Trophoblast cell (in vitro differentiated cells and primary cell): ENCODE measurements at regions not wholly inside any gene's neighbourhood (a gene's known extent, or its start where the extent isn't known, plus 50 kb on each side); places are given as distances from the start of the nearest gene placed in this dataset.

ENCODE experiments used
- DNase-seq, 2 donors: peaks; one replicate each; pipeline ENCODE4 v3.0.0-alpha.2; 2016
- H2AFZ ChIP-seq: 2 replicates; pipeline ENCODE4 v1.6.1; 2013; ENCODE audit warnings: low read length, moderate library complexity, mild to moderate bottlenecking; ENCODE audit not compliant: insufficient read depth, poor library complexity
- H2AK5ac ChIP-seq: 2 replicates; pipeline ENCODE4 v1.6.1; 2013; ENCODE audit warnings: mild to moderate bottlenecking, low read length
- H2BK120ac ChIP-seq: 2 replicates; pipeline ENCODE4 v1.6.1; 2013; ENCODE audit warnings: low read length, mild to moderate bottlenecking, moderate library complexity; ENCODE audit not compliant: insufficient read depth, poor library complexity
- H2BK12ac ChIP-seq: 2 replicates; pipeline ENCODE4 v1.6.1; 2013; ENCODE audit warnings: mild to moderate bottlenecking, low read length, moderate library complexity
- H2BK5ac ChIP-seq: 2 replicates; pipeline ENCODE4 v1.6.1; 2013; ENCODE audit warnings: low read length, low read depth, moderate library complexity, mild to moderate bottlenecking; ENCODE audit not compliant: poor library complexity
- H3K14ac ChIP-seq: 2 replicates; pipeline ENCODE4 v1.6.1; 2013; ENCODE audit warnings: mild to moderate bottlenecking, low read length
- H3K18ac ChIP-seq: 2 replicates; pipeline ENCODE4 v1.6.1; 2013; ENCODE audit warnings: mild to moderate bottlenecking, low read length
- H3K23ac ChIP-seq: 2 replicates; pipeline ENCODE4 v1.6.1; 2013; ENCODE audit warnings: low read length
- H3K27ac ChIP-seq: 2 replicates; pipeline ENCODE4 v1.5.1; 2013; ENCODE audit warnings: low read depth, mild to moderate bottlenecking, inconsistent platforms, low read length, moderate library complexity
- H3K27me3 ChIP-seq: 2 replicates; pipeline ENCODE4 v1.6.1; 2013; ENCODE audit warnings: inconsistent platforms, mild to moderate bottlenecking, low read length, moderate library complexity; ENCODE audit not compliant: insufficient read depth
- H3K36me3 ChIP-seq, 2 experiments: 1 replicate in 1 of 2; 2 replicates in 1 of 2; pipeline ENCODE4 v1.6.1; 2013; ENCODE audit warnings: low read length in 2 of 2, mild to moderate bottlenecking in 2 of 2, moderate library complexity in 1 of 2; ENCODE audit not compliant: insufficient read depth in 2 of 2, control insufficient read depth in 1 of 2
- H3K4ac ChIP-seq: 2 replicates; pipeline ENCODE4 v1.6.1; 2013; ENCODE audit warnings: low read depth, mild to moderate bottlenecking, low read length, moderate library complexity
- H3K4me1 ChIP-seq, 2 experiments: 1 replicate in 1 of 2; 2 replicates in 1 of 2; pipeline ENCODE4 v1.6.1; 2013; ENCODE audit warnings: low read length in 2 of 2, mild to moderate bottlenecking in 2 of 2, moderate library complexity in 1 of 2; ENCODE audit not compliant: insufficient read depth in 2 of 2, control insufficient read depth in 1 of 2
- H3K4me2 ChIP-seq: 2 replicates; pipeline ENCODE4 v1.6.1; 2013; ENCODE audit warnings: inconsistent platforms, mild to moderate bottlenecking, low read length, moderate library complexity
- H3K4me3 ChIP-seq: 2 replicates; pipeline ENCODE4 v1.5.1; 2013; ENCODE audit warnings: mild to moderate bottlenecking, low read depth, low read length, inconsistent platforms
- H3K79me1 ChIP-seq: one replicate; pipeline ENCODE4 v1.6.1; 2013; ENCODE audit warnings: low read length
- H3K79me2 ChIP-seq: 2 replicates; pipeline ENCODE4 v1.6.1; 2013; ENCODE audit warnings: low read length, mild to moderate bottlenecking; ENCODE audit not compliant: control insufficient read depth, insufficient read depth, poor library complexity
- H3K9ac ChIP-seq: 2 replicates; pipeline ENCODE4 v1.6.1; 2013; ENCODE audit warnings: mild to moderate bottlenecking, low read length
- H3K9me3 ChIP-seq: 2 replicates; pipeline ENCODE4 v1.6.1; 2013; ENCODE audit warnings: low read depth, mild to moderate bottlenecking, control low read depth, inconsistent platforms, low read length; ENCODE audit not compliant: insufficient read depth
- H4K12ac ChIP-seq: 2 replicates; pipeline ENCODE4 v1.6.1; 2013; ENCODE audit warnings: low read depth, mild to moderate bottlenecking, low read length, moderate library complexity
- H4K8ac ChIP-seq: 2 replicates; pipeline ENCODE4 v1.6.1; 2013; ENCODE audit warnings: low read depth, mild to moderate bottlenecking, low read length, moderate library complexity
- H4K91ac ChIP-seq: one replicate; pipeline ENCODE4 v1.6.1; 2013; ENCODE audit warnings: low read depth, mild to moderate bottlenecking, low read length, moderate library complexity
- WGBS: extraction: QIAGEN DNeasy Blood & Tissue Kit; methylation state at CpG from one replicate; pipeline ENCODE4 v1.1.7; 2013; ENCODE audit warnings: missing lambda C conversion rate; ENCODE audit not compliant: insufficient read length, insufficient coverage; ENCODE audit errors: extremely low coverage; 5-methylcytosine and 5-hydroxymethylcytosine counted together

DNA sequence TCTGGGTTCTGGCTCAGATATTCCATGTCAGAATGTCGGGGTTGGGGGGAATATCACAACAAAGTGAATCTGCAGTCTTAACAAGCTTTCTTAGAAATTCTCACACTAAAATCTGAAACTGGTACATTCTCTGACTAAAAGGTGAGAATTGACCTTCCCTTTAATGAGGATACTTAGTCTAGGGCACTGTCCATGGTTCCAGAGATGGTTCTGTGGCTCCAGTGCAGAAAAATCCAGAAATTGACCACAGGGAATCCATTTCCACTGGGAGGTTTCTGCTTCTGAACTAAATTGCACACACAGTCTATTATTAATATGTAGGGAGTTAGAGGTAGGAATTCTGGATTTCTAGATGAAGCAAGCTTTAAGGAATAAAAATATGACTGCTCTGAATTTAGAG, 171.6 kb upstream of the OBI1 start:
- Histone ChIP-seq H3K14ac (no peak overlapping the region), H3K79me2 (no peaks in the 10 kb centered on the region), H3K18ac (no peak overlapping the region), H2BK120ac (no peak overlapping the region), H3K4ac (no peak overlapping the region), H3K23ac (no peak overlapping the region), H3K4me1 (no peaks in the 10 kb centered on the region), H4K91ac (no peak overlapping the region), H3K4me3 (no peak overlapping the region), H3K79me1 (no peaks in the 10 kb centered on the region), H3K9me3 (no peaks in the 10 kb centered on the region), H2BK5ac (no peak overlapping the region), H4K8ac (no peak overlapping the region), H3K27ac (no peak overlapping the region), H2AFZ (no peak overlapping the region), H3K4me2 (no peak overlapping the region), H4K12ac (no peak overlapping the region), H2BK12ac (no peak overlapping the region), H3K27me3 (no peaks in the 10 kb centered on the region), H3K9ac (no peak overlapping the region), H3K36me3 (no peaks in the 10 kb centered on the region), H2AK5ac (no peak overlapping the region)
- no CpG with 5 or more reads among the region's 1 CpG for WGBS
- DNase-seq: no peak

DNA sequence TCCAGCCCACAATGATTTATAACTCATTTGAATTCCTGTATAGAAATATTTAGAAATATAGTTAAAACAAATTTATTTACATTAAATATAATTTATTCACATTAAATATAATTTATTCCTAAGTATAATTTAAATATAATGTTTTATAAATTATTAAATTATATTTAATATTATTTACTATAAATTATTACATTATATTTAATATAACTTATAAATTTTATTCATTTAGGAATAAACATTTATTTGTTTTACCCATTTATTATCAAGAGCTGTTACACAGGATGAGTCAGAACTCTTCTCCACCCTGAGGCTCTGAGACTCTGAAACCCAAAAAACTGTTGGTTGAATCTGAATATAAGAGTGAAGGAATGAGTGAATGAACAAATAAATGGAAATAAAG, 170.9 kb upstream of the OBI1 start:
- Histone ChIP-seq H3K14ac (no peak overlapping the region), H3K4me2 (no peak overlapping the region), H3K9ac (no peak overlapping the region), H4K91ac (no peak overlapping the region), H3K27me3 (no peaks in the 10 kb centered on the region), H3K4ac (no peak overlapping the region), H2BK5ac (no peak overlapping the region), H3K36me3 (no peaks in the 10 kb centered on the region), H3K79me1 (no peaks in the 10 kb centered on the region), H2BK120ac (no peak overlapping the region), H3K27ac (no peak overlapping the region), H4K12ac (no peak overlapping the region), H3K9me3 (no peaks in the 10 kb centered on the region), H2AFZ (no peak overlapping the region), H3K4me3 (no peak overlapping the region), H3K4me1 (no peaks in the 10 kb centered on the region), H2AK5ac (no peak overlapping the region), H3K18ac (no peak overlapping the region), H3K23ac (no peak overlapping the region), H3K79me2 (no peaks in the 10 kb centered on the region), H4K8ac (no peak overlapping the region), H2BK12ac (no peak overlapping the region)
- no peak for DNase-seq

DNA sequence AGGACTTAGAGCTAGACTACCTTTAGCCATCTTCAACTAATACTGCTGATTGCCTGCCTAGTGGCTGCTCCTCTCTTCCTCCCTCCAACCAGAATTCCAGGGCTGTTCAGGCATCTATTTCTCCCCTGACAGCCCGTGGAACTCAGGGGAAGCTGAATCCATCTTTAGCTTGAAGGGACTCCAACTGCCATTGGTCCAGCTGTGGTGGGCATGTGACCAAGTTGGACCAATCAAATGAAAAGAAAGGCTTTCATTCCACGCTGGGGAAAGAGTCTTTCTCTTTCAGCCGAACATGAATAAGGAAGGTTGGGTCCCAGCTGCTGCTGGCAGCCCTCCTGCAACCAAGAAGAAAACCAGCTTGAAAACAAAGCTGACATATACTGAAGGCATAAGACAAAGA, 168.5 kb upstream of the OBI1 start:
- Histone ChIP-seq H3K79me1 (no peaks in the 10 kb centered on the region), H3K27ac (no peak overlapping the region), H4K91ac (no peak overlapping the region), H3K4me3 (no peak overlapping the region), H3K79me2 (no peaks in the 10 kb centered on the region), H3K27me3 (no peaks in the 10 kb centered on the region), H3K4ac (no peak overlapping the region), H3K14ac (no peak overlapping the region), H2AFZ (no peak overlapping the region), H3K23ac (no peak overlapping the region), H3K18ac (no peak overlapping the region), H4K12ac (no peak overlapping the region), H3K4me1 (no peaks in the 10 kb centered on the region), H2AK5ac (no peak overlapping the region), H3K9me3 (no peaks in the 10 kb centered on the region), H4K8ac (no peak overlapping the region), H2BK5ac (no peak overlapping the region), H3K9ac (no peak overlapping the region), H3K36me3 (no peaks in the 10 kb centered on the region), H3K4me2 (no peak overlapping the region), H2BK12ac (no peak overlapping the region), H2BK120ac (no peak overlapping the region)
- DNase-seq: no peak
- WGBS: no CpG with 5 or more reads among the region's 3 CpGs

DNA sequence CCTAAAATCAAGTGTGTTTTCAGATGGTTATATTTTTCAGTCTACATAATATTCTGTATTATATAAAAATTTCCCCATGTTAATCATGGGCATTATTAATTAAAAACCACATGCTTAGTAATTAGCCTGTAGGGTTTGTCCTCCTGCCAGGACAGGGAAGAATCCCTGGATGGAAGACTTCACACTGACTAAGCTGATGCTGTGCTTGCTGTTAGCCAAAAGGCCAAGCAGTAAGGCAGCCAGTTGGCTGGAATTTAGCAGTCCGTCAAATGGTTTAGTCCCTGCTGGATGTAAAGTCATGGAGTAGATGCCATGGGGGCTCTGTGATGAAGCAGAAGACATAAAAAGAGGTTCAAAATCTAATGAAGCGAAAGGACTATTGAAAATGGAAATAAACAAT, 168.0 kb upstream of the OBI1 start:
- no peaks in the 10 kb centered on the region for H3K4me1 ChIP-seq
- H3K79me1 ChIP-seq: no peaks in the 10 kb centered on the region
- H4K91ac ChIP-seq: no peak overlapping the region
- H3K4ac ChIP-seq: no peak overlapping the region
- no peak overlapping the region for H2AFZ ChIP-seq
- no peak overlapping the region for H2BK12ac ChIP-seq
- H2BK5ac ChIP-seq: no peak overlapping the region
- H3K23ac ChIP-seq: no peak overlapping the region
- no peak overlapping the region for H3K14ac ChIP-seq
- H3K36me3 ChIP-seq: no peaks in the 10 kb centered on the region
- no peak overlapping the region for H3K18ac ChIP-seq
- H3K9me3 ChIP-seq: no peaks in the 10 kb centered on the region
- no peak overlapping the region for H3K4me3 ChIP-seq
- DNase-seq: no peak
- no peaks in the 10 kb centered on the region for H3K79me2 ChIP-seq
- no peaks in the 10 kb centered on the region for H3K27me3 ChIP-seq
- H3K9ac ChIP-seq: no peak overlapping the region
- H4K8ac ChIP-seq: no peak overlapping the region
- H2BK120ac ChIP-seq: no peak overlapping the region
- WGBS: no CpG with 5 or more reads among the region's 2 CpGs
- no peak overlapping the region for H3K27ac ChIP-seq
- no peak overlapping the region for H3K4me2 ChIP-seq
- H4K12ac ChIP-seq: no peak overlapping the region
- no peak overlapping the region for H2AK5ac ChIP-seq

DNA sequence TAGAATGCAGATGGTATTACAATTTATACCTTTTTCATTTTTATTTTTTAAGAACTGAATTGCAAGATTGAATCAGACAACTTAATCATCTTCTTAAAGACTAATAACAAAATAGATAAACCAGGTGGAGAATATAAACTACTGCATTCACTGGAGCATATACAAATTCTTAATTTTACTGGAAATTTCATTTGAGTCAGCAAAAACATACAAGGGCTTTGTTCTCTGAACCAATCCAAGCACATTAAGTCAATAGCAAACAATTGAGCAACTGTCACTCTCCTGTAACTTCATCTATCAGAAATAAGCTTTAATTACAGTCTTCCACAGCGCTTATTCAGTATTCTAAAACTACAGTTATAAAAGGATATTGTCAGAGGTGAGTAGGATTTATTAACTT, 167.4 kb upstream of the OBI1 start:
- no peak overlapping the region for H3K23ac ChIP-seq
- no peak overlapping the region for H4K91ac ChIP-seq
- no peaks in the 10 kb centered on the region for H3K4me1 ChIP-seq
- no peak overlapping the region for H3K27ac ChIP-seq
- H2BK12ac ChIP-seq: no peak overlapping the region
- no peaks in the 10 kb centered on the region for H3K79me2 ChIP-seq
- no peaks in the 10 kb centered on the region for H3K9me3 ChIP-seq
- H2BK120ac ChIP-seq: no peak overlapping the region
- H4K8ac ChIP-seq: no peak overlapping the region
- H3K4ac ChIP-seq: no peak overlapping the region
- H3K79me1 ChIP-seq: no peaks in the 10 kb centered on the region
- H3K27me3 ChIP-seq: no peaks in the 10 kb centered on the region
- H3K14ac ChIP-seq: no peak overlapping the region
- H2AK5ac ChIP-seq: no peak overlapping the region
- DNase-seq: no peak
- no peaks in the 10 kb centered on the region for H3K36me3 ChIP-seq
- no peak overlapping the region for H2AFZ ChIP-seq
- no CpG with 5 or more reads among the region's 1 CpG for WGBS
- H3K9ac ChIP-seq: no peak overlapping the region
- H2BK5ac ChIP-seq: no peak overlapping the region
- no peak overlapping the region for H3K18ac ChIP-seq
- H4K12ac ChIP-seq: no peak overlapping the region
- no peak overlapping the region for H3K4me2 ChIP-seq
- no peak overlapping the region for H3K4me3 ChIP-seq
